Neural crest cell (in vitro differentiated cells): ENCODE measurements at regions not wholly inside any gene's neighbourhood (a gene's known extent, or its start where the extent isn't known, plus 50 kb on each side); places are given as distances from the start of the nearest gene placed in this dataset.
"Not testable (repeated sequence)": the region's sequence is repeated elsewhere in the genome, so short reads cannot be mapped to it uniquely, and the experiment has no call there.

Source experiments
- DNase-seq: peaks from one replicate; pipeline ENCODE4 v3.0.0; 2021; ENCODE audit warnings: low read depth, mixed read lengths, low spot score
- H3K27ac Mint-ChIP-seq: one replicate; pipeline ENCODE4 v1.8.0; 2021; ENCODE audit warnings: mild to moderate bottlenecking, mixed read lengths; ENCODE audit not compliant: unreplicated experiment
- H3K27me3 Mint-ChIP-seq: 2 replicates; pipeline ENCODE4 v1.8.0; 2021; ENCODE audit warnings: low read depth, mild to moderate bottlenecking, mixed read lengths
- H3K36me3 Mint-ChIP-seq: 2 replicates; pipeline ENCODE4 v1.8.0; 2021; ENCODE audit warnings: low read depth, mild to moderate bottlenecking, mixed read lengths
- H3K4me1 Mint-ChIP-seq: 2 replicates; pipeline ENCODE4 v1.8.0; 2021; ENCODE audit warnings: mixed read lengths
- H3K4me3 Mint-ChIP-seq: one replicate; pipeline ENCODE4 v1.8.0; 2021; ENCODE audit warnings: mild to moderate bottlenecking, mixed read lengths
- H3K9me3 Mint-ChIP-seq: 2 replicates; pipeline ENCODE4 v1.8.0; 2021; ENCODE audit warnings: mixed read lengths
- TF ChIP-seq, protein P1 (sequence below): fragments of 200-600 bp; sonication (generic); conservative IDR thresholded peaks from 2 replicates; pipeline ENCODE4 v1.5.0; 2021; ENCODE audit warnings: antibody characterized with exemption, mild to moderate bottlenecking

DNA sequence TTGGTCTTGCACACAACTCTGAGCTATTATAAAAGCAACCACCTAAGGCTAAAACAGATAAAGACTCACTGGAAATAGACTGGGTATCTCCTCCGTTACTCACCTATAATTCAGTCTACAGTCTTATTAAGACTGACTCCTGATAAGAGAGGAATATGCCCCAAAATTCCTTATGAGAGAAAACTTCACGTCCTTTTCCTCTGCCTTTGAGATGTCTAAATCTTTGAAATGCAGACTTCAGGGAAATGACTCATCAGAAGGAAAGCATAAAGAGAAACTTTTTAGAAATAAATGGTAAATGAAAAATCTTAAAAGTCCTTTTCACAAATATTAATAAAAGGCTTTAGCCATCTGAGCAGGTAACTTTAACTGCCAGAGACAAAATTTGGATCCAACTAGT is 187.5 kb upstream of the RTL1 start:
- no peaks in the 10 kb centered on the region for H3K36me3 Mint-ChIP-seq
- H3K4me3 Mint-ChIP-seq, result no peak overlapping the region
- TF ChIP-seq, protein P1, sequence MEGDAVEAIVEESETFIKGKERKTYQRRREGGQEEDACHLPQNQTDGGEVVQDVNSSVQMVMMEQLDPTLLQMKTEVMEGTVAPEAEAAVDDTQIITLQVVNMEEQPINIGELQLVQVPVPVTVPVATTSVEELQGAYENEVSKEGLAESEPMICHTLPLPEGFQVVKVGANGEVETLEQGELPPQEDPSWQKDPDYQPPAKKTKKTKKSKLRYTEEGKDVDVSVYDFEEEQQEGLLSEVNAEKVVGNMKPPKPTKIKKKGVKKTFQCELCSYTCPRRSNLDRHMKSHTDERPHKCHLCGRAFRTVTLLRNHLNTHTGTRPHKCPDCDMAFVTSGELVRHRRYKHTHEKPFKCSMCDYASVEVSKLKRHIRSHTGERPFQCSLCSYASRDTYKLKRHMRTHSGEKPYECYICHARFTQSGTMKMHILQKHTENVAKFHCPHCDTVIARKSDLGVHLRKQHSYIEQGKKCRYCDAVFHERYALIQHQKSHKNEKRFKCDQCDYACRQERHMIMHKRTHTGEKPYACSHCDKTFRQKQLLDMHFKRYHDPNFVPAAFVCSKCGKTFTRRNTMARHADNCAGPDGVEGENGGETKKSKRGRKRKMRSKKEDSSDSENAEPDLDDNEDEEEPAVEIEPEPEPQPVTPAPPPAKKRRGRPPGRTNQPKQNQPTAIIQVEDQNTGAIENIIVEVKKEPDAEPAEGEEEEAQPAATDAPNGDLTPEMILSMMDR, result no peak
- no peak overlapping the region for H3K27ac Mint-ChIP-seq
- H3K9me3 Mint-ChIP-seq, result no peaks in the 10 kb centered on the region
- no peaks in the 10 kb centered on the region for H3K4me1 Mint-ChIP-seq
- no peak for DNase-seq
- H3K27me3 Mint-ChIP-seq, result no peaks in the 10 kb centered on the region

DNA sequence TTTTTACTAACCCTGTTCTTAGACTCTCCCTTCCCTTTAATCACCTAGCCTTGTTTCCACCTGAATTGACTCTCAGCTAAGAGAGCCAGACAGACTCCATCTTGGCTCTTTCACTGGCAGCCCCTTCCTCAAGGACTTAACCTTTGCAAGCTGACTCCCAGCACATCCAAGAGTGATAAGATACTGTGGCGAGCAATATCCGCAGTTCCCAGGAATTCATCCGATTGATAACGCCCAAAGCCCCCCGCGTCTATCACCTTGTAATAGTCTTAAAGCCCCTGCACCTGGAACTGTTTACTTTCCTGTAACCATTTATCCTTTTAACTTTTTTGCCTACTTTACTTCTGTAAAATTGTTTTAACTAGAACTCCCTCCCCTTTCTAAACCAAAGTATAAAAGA is 191.4 kb upstream of the RTL1 start:
- not testable (repeated sequence) for H3K9me3 Mint-ChIP-seq, H3K36me3 Mint-ChIP-seq, H3K27me3 Mint-ChIP-seq, H3K4me3 Mint-ChIP-seq, DNase-seq, H3K27ac Mint-ChIP-seq, H3K4me1 Mint-ChIP-seq

GRCh38 chr14:101096551-101096950 is 193.0 kb upstream of the RTL1 start:
- Mint-ChIP-seq H3K27me3 (no peaks in the 10 kb centered on the region), H3K36me3 (no peaks in the 10 kb centered on the region), H3K4me1 (no peaks in the 10 kb centered on the region), H3K9me3 (peaks cover 4% of the 10 kb centered on the region), H3K4me3 (no peak overlapping the region), H3K27ac (no peak overlapping the region)
- TF ChIP-seq, protein P1, result no peak
- DNase-seq, result no peak

GRCh38 chr14:101097109-101097793 is 193.7 kb upstream of the RTL1 start:
- no peak overlapping the region for H3K4me3 Mint-ChIP-seq

DNA sequence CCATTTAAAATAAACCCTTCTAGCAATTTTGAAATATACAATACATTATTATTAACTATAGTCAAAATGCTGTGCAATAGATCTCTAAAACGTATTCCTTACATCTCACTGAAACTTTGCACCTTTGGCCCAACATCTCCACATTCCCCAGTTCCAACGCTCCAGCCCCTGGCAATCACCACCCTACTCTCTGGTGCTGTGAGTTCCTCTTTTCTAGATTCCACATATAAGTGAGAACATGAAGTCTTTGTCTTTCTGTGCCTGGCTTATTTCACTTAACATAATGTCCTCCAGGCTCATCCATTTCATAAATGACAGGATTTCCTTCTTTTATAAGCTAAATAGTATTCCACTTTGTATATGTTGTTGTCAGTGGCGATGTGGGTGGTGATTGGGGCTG is 194.7 kb upstream of the RTL1 start:
- no peaks in the 10 kb centered on the region for H3K27me3 Mint-ChIP-seq
- TF ChIP-seq, protein P1, result no peak
- H3K4me1 Mint-ChIP-seq, result no peaks in the 10 kb centered on the region
- no peaks in the 10 kb centered on the region for H3K36me3 Mint-ChIP-seq
- H3K4me3 Mint-ChIP-seq, result no peak overlapping the region
- H3K9me3 Mint-ChIP-seq, result peaks cover 4% of the 10 kb centered on the region
- no peak overlapping the region for H3K27ac Mint-ChIP-seq
- DNase-seq, result no peak

More at GRCh38 chr14:101097109-101097793, 193.7 kb upstream of the RTL1 start:
- Mint-ChIP-seq H3K9me3 (peaks cover 4% of the 10 kb centered on the region), H3K27ac (no peak overlapping the region), H3K27me3 (no peaks in the 10 kb centered on the region), H3K36me3 (no peaks in the 10 kb centered on the region), H3K4me1 (no peaks in the 10 kb centered on the region)
- no peak for DNase-seq
- TF ChIP-seq, protein P1, result no peak

- Mint-ChIP-seq H3K36me3 (no peaks in the 10 kb centered on the region), H3K4me3 (no peak overlapping the region), H3K27ac (no peak overlapping the region), H3K9me3 (peaks cover 4% of the 10 kb centered on the region), H3K4me1 (no peaks in the 10 kb centered on the region), H3K27me3 (no peaks in the 10 kb centered on the region)
- DNase-seq, result no peak
- TF ChIP-seq, protein P1, result no peak
Observed at GRCh38 chr14:101098641-101099040, 195.1 kb upstream of the RTL1 start.
